SK-N-SH (cell line): ENCODE measurements at regions not wholly inside any gene's neighbourhood (a gene's known extent, or its start where the extent isn't known, plus 50 kb on each side); places are given as distances from the start of the nearest gene placed in this dataset.
A peak's percentile ranks its signal among the peaks of the same experiment; 100 is the strongest.

Experiments used
- CTCF ChIA-PET: fragments of 300-600, 350-600 bp; formaldehyde crosslinking; extraction: SDS; loops from one replicate; lab custom pipeline; 2021; lab: Yijun Ruan, JAX
- POLR2A ChIA-PET: fragments of 350-600 bp; sonication (Branson Sonifier 250); formaldehyde crosslinking; extraction: SDS; loops from one replicate; lab custom pipeline; 2020; ENCODE audit warnings: antibody characterized with exemption, inconsistent platforms; lab: Yijun Ruan, JAX
- DNase-seq: peaks from one replicate; pipeline ENCODE4 v3.0.0; 2012
- H2AFZ ChIP-seq: fragments of 200-600 bp; sonication (generic); 2 replicates; pipeline ENCODE4 v1.8.1; 2016; ENCODE audit warnings: antibody characterized with exemption, mild to moderate bottlenecking, low read depth
- H3F3A ChIP-seq: fragments of 200-600 bp; sonication (generic); replicated peaks from 2 replicates; pipeline ENCODE3; 2016; ENCODE audit warnings: antibody characterized with exemption, mild to moderate bottlenecking; ENCODE audit not compliant: insufficient read depth
- H3K27ac ChIP-seq, 2 experiments: fragments of 200-500 bp in 1 of 2; fragments of 200-600 bp in 1 of 2; sonication (Bioruptor generic) in 1 of 2; sonication (generic), shearing (Covaris generic) in 1 of 2; 2 replicates each; pipeline versions ENCODE4 v1.5.1 to v1.6.1; 2014 to 2016; ENCODE audit warnings: low read depth in 2 of 2, inconsistent platforms in 1 of 2, low read length in 1 of 2, mild to moderate bottlenecking in 1 of 2, mixed read lengths in 1 of 2
- H3K27me3 ChIP-seq: fragments of 200-600 bp; sonication (generic), shearing (Covaris generic); 2 replicates; pipeline ENCODE4 v1.6.1; 2016; ENCODE audit warnings: mixed run types; ENCODE audit not compliant: insufficient read depth
- H3K36me3 ChIP-seq, 2 experiments: fragments of 200-500 bp in 1 of 2; fragments of 200-600 bp in 1 of 2; sonication (Bioruptor generic) in 1 of 2; sonication (generic) in 1 of 2; replicated peaks in 1 of 2; 2 replicates each; pipeline versions ENCODE3 to v1.5.1; 2014 to 2016; ENCODE audit warnings: low read length in 1 of 2, mild to moderate bottlenecking in 1 of 2; ENCODE audit not compliant: insufficient read depth in 2 of 2, control insufficient read depth in 1 of 2
- H3K4me1 ChIP-seq, 2 experiments: fragments of 200-500 bp in 1 of 2; fragments of 200-600 bp in 1 of 2; sonication (Bioruptor generic) in 1 of 2; sonication (generic), shearing (Covaris generic) in 1 of 2; 2 replicates each; pipeline versions ENCODE4 v1.5.1 to v1.6.1; 2014 to 2016; ENCODE audit warnings: low read depth in 1 of 2, low read length in 1 of 2, mixed run types in 1 of 2; ENCODE audit not compliant: insufficient read depth in 2 of 2, control insufficient read depth in 1 of 2
- H3K4me2 ChIP-seq: fragments of 200-600 bp; sonication (generic), shearing (Covaris generic); 2 replicates; pipeline ENCODE4 v1.6.1; 2017; ENCODE audit warnings: mixed run types
- H3K4me3 ChIP-seq, 2 experiments: fragments of 200-500 bp in 1 of 2; fragments of 200-600 bp in 1 of 2; sonication (Bioruptor generic) in 1 of 2; sonication (generic), shearing (Covaris generic) in 1 of 2; 2 replicates each; pipeline versions ENCODE4 v1.5.1 to v1.8.1; 2014 to 2016; ENCODE audit warnings: low read depth in 2 of 2, inconsistent platforms in 1 of 2, low read length in 1 of 2, mild to moderate bottlenecking in 1 of 2, mixed read lengths in 1 of 2, moderate library complexity in 1 of 2
- H3K79me2 ChIP-seq: fragments of 200-600 bp; sonication (generic); 2 replicates; pipeline ENCODE4 v1.8.1; 2017; ENCODE audit warnings: mild to moderate bottlenecking; ENCODE audit not compliant: insufficient read depth
- H3K9ac ChIP-seq: fragments of 200-600 bp; sonication (generic); 2 replicates; pipeline ENCODE4 v1.6.1; 2017; ENCODE audit warnings: mixed run types
- H3K9me2 ChIP-seq: fragments of 200-600 bp; sonication (generic); 2 replicates; pipeline ENCODE4 v1.6.1; 2017; ENCODE audit warnings: mixed run types
- H3K9me3 ChIP-seq: fragments of 200-600 bp; sonication (generic); 2 replicates; pipeline ENCODE4 v1.6.1; 2017; ENCODE audit warnings: mixed run types, mild to moderate bottlenecking, moderate library complexity
- H4K20me1 ChIP-seq: fragments of 200-600 bp; sonication (generic); 2 replicates; pipeline ENCODE4 v1.6.1; 2017; ENCODE audit warnings: mild to moderate bottlenecking, mixed run types; ENCODE audit not compliant: insufficient read depth
- EP300 ChIP-seq, 2 experiments: IDR thresholded peaks; 2 replicates each; pipeline versions ENCODE4 v1.4.0 to v1.6.1; 2012; ENCODE audit warnings: borderline replicate concordance in 1 of 2, low read depth in 1 of 2, low read length in 1 of 2
- GATA2 ChIP-seq: sonication (generic); formaldehyde crosslinking; IDR thresholded peaks from 2 replicates; pipeline ENCODE4 v1.5.0; 2020; ENCODE audit warnings: mild to moderate bottlenecking, missing genetic modification reagents
- JUND ChIP-seq: IDR thresholded peaks from 2 replicates; pipeline ENCODE4 v1.4.0; 2012
- MXI1 ChIP-seq: IDR thresholded peaks from 2 replicates; pipeline ENCODE4 v1.6.1; 2012; ENCODE audit warnings: mild to moderate bottlenecking, low read depth, low read length, improper control_type of control experiment
- RCOR1 ChIP-seq: fragments of 150-350 bp; IDR thresholded peaks from 2 replicates; pipeline ENCODE4 v1.6.1; 2017; ENCODE audit warnings: antibody characterized with exemption, low read length
- SIN3A ChIP-seq: IDR thresholded peaks from 2 replicates; pipeline ENCODE4 v1.6.1; 2012; ENCODE audit warnings: low read depth, mild to moderate bottlenecking, low read length, moderate library complexity, borderline replicate concordance
- TAF1 ChIP-seq: IDR thresholded peaks from 2 replicates; pipeline ENCODE4 v1.6.1; 2012; ENCODE audit warnings: low read depth, mild to moderate bottlenecking, low read length, moderate library complexity, borderline replicate concordance
- ZBTB33 ChIP-seq: IDR thresholded peaks from 2 replicates; pipeline ENCODE4 v1.4.0; 2012; ENCODE audit warnings: low read depth, borderline replicate concordance
- WGBS: methylation state at CpG from one replicate; pipeline ENCODE4 v1.1.6; 2017; ENCODE audit warnings: low lambda C conversion rate; 5-methylcytosine and 5-hydroxymethylcytosine counted together
- TF ChIP-seq, protein P1 (sequence below): IDR thresholded peaks from 2 replicates; pipeline ENCODE4 v1.6.1; 2012; ENCODE audit warnings: mild to moderate bottlenecking, low read depth, low read length, moderate library complexity
- TF ChIP-seq, protein P2 (sequence below): IDR thresholded peaks from 2 replicates; pipeline ENCODE4 v1.4.0; 2012; ENCODE audit warnings: low read depth

DNA sequence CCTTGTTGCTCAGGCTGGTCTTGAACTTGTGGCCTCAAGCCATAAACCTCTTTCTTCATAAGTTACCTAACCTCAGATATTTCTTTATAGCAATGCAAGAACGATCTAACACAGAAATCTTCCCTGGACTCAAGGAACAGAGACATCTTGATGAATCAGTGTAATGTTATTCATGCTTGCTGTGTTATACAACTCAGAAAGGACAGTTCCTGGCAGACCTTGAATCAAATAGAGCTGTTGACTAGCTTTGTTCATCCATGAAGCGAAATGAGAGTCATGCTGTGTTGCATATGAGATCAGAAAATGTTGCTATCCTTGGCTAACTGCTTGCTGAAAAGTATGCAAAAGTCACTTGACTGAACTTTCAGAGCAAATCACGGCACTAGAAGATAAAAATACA lies 72.6 kb upstream of the ARHGAP24 start (continued):
- TF ChIP-seq ZBTB33 (no peak), TAF1 (no peak), MXI1 (no peak), SIN3A (no peak)
- TF ChIP-seq, protein P1, sequence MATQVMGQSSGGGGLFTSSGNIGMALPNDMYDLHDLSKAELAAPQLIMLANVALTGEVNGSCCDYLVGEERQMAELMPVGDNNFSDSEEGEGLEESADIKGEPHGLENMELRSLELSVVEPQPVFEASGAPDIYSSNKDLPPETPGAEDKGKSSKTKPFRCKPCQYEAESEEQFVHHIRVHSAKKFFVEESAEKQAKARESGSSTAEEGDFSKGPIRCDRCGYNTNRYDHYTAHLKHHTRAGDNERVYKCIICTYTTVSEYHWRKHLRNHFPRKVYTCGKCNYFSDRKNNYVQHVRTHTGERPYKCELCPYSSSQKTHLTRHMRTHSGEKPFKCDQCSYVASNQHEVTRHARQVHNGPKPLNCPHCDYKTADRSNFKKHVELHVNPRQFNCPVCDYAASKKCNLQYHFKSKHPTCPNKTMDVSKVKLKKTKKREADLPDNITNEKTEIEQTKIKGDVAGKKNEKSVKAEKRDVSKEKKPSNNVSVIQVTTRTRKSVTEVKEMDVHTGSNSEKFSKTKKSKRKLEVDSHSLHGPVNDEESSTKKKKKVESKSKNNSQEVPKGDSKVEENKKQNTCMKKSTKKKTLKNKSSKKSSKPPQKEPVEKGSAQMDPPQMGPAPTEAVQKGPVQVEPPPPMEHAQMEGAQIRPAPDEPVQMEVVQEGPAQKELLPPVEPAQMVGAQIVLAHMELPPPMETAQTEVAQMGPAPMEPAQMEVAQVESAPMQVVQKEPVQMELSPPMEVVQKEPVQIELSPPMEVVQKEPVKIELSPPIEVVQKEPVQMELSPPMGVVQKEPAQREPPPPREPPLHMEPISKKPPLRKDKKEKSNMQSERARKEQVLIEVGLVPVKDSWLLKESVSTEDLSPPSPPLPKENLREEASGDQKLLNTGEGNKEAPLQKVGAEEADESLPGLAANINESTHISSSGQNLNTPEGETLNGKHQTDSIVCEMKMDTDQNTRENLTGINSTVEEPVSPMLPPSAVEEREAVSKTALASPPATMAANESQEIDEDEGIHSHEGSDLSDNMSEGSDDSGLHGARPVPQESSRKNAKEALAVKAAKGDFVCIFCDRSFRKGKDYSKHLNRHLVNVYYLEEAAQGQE: no peak
- TF ChIP-seq, all 33 proteins: peak for 0

DNA sequence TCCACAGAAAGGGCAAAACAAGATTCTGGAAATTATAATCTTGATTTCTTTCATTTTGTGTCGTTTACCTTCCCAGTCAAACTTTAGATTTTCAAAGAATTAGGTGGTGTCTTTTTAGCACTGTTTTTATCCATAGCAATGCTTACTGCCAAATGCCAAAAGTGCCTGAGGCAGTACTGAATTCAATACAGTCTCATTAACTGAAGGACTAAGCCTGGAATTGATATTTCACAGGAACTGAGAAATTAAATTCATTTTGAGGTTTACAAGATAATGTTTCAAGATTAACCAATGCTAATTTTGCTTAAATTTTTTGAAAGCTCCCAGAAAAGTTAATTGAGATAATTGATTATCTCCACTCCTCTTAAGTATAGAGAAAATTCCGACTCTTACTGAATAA lies 68.8 kb upstream of the ARHGAP24 start:
- Histone ChIP-seq H3K4me2 (no peak overlapping the region), H3F3A (no peaks in the 10 kb centered on the region), H4K20me1 (no peaks in the 10 kb centered on the region), H3K9me3 (no peaks in the 10 kb centered on the region), H3K27me3 (no peaks in the 10 kb centered on the region), H2AFZ (no peak overlapping the region), H3K4me3 (no peak overlapping the region), H3K9me2 (no peaks in the 10 kb centered on the region), H3K4me1 (peaks cover 3 to 10% of the 10 kb centered on the region in 2 experiments; a peak in 3 of 4 replicates), H3K36me3 (no peaks in the 10 kb centered on the region), H3K9ac (no peak overlapping the region), H3K79me2 (no peaks in the 10 kb centered on the region), H3K27ac (no peak overlapping the region)
- TF ChIP-seq JUND (no peak), RCOR1 (peak; percentile 88), GATA2 (CRISPR knock-in tag) (peak; percentile 71), EP300 (IDR thresholded peaks at IDR 0.05; ENCODE audit: borderline replicate concordance in 1 of 2, low read depth in 1 of 2, low read length in 1 of 2) (peak in 1 of 2 experiments; percentile 64; a peak in 1 of 4 replicates)
- TF ChIP-seq, protein P2, sequence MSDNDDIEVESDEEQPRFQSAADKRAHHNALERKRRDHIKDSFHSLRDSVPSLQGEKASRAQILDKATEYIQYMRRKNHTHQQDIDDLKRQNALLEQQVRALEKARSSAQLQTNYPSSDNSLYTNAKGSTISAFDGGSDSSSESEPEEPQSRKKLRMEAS: no peak
- ChIA-PET CTCF (no interaction called here), POLR2A (no interaction called here)
- WGBS: 28% methylated on average over 2 of the region's 2 CpGs
- DNase-seq: peak; percentile 28
